ENCODE measurements at regions not wholly inside any gene's neighbourhood (a gene's known extent, or its start where the extent isn't known, plus 50 kb on each side); places are given as distances from the start of the nearest gene placed in this dataset.

DNA sequence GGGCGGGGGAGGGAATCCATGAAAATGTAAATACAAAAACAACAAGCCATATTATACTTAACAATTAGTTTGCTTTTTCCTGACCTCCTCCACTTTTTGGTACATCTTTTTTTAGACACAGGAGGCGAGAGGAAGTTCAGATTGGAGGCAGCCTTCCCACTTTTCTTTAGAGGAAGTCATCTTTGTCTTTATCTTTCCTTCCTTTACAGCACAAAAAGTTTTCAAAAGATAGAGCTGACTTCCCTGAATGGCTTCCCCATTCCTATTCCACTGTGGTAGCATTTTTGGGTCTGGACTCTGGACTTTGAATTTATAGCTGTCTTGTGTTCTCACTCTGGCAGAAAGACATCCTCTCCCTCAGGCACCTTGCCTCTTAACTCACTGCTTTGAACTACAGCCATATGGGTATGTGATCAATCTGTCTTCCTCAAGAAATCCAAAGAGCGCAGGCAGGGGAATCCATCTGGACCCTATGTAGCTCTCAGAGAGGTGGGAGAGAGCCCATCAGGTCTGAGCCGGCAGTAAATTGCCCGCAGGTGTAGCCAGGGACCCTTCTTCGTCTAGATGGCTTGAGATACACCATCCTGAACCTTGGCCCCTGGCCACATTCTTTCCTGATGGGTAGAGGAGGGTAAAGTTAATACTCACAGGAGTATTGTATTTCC, 101.9 kb downstream of the AQP4 start:
- TF ChIP-seq, protein P1, sequence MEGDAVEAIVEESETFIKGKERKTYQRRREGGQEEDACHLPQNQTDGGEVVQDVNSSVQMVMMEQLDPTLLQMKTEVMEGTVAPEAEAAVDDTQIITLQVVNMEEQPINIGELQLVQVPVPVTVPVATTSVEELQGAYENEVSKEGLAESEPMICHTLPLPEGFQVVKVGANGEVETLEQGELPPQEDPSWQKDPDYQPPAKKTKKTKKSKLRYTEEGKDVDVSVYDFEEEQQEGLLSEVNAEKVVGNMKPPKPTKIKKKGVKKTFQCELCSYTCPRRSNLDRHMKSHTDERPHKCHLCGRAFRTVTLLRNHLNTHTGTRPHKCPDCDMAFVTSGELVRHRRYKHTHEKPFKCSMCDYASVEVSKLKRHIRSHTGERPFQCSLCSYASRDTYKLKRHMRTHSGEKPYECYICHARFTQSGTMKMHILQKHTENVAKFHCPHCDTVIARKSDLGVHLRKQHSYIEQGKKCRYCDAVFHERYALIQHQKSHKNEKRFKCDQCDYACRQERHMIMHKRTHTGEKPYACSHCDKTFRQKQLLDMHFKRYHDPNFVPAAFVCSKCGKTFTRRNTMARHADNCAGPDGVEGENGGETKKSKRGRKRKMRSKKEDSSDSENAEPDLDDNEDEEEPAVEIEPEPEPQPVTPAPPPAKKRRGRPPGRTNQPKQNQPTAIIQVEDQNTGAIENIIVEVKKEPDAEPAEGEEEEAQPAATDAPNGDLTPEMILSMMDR (IDR thresholded peaks at IDR 0.05) = no peak

DNA sequence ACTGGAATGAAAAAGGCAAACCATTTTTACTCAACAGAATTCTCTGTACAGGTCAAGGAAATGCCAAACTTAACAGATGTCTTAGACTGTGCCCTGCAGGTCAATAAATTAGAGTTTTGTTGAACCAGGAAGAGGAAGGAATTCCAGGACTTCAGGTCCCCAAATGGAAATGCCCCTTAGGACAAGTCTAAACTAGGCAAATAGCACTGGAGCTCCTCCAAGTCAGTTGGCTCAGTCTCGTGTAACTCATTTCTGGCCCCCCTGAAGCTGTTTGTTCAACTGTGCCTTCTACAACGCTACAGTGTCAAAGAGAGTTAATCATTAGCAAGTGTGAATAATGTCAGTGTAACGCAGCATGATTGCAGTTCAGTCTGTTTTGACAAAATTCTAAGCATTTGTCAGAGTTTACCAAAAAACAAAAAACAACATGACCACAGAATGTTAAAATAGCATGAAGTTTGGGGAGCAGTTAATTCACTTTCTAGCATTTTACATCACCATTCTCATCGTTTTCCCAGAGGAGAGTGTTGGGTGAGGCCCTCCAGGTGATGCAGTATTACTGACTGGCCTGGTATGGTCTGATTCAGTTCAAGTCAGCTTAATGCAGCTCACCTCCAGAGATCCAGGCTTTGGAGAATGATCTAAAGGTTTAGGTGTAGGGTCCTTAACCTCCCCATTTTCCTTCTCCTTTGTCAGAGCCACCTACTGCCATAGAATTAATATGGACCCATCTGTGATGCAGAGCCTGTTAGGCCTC, 108.1 kb downstream of the AQP4 start:
- TF ChIP-seq, protein P1 (IDR thresholded peaks at IDR 0.05) = no peak

DNA sequence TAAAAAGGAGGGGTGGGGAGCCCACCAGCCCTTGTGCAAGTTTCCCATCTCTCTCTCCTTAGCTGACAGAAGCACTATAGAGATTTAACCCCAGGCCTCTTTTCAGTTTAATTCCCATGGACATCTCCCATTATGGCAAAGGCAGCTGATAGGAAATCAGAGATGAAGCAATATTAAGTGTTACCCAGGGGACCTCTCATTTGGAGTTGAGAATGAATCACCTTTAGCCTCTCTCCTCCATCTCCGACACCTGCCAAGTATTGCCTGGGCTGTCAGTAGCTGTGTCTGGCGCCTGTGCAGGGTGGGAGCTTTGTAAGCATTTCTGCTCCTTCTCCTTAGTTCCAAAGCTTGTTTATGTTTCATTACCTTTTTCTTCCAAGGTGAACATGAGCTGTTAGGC, 109.0 kb downstream of the AQP4 start:
- TF ChIP-seq, protein P1 (IDR thresholded peaks at IDR 0.05) = no peak

DNA sequence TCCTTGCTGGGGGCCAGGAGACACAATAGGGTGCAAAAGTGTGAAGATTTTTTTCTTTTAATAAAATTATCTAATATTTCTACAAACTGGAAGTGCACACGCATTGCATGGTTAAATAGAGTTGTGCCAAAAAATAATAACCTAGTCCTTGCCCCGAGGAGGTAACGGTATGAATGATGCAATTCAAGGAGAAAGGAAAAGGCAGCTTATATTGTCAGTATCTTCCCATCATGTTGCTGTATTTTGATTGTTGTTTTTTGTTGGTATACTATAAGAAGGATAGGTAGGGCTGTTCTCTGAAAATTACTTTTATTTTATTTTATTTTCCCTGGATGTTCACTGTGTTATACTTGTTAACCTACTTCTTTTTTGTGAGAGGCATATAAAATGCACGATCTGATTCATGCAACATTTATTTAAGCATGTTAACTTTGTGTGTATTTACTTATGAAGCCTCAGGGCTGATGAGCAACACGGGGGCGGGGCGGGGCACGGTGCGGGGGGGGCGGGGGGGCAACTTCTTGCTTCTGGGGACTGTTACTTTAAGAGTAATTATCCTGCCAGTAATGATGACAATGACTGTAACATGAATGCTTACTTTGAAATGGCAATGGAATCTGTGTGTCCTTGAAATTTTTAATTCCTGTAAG, 118.6 kb downstream of the AQP4 start:
- TF ChIP-seq, protein P1 (IDR thresholded peaks at IDR 0.05) = no peak

DNA sequence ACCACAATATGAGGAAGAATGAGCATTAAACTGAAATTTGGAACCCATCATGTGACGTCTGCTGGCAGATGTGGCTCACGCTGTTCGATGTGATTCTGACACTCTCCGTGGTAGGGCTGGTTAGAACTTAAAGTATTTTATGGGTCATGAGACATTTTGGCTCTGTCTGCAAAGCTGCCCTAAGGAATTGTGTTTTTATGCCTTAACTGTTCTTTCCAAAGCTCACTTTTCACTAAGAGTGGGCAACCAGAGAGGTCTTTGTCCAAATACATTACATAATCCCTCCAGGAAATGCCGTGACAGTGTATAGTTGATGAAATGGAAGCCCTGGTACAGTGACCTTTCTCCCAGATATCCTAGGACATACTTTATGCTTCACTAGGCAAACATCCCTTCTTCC, 119.1 kb downstream of the AQP4 start:
- TF ChIP-seq, protein P1 (IDR thresholded peaks at IDR 0.05) = no peak

DNA sequence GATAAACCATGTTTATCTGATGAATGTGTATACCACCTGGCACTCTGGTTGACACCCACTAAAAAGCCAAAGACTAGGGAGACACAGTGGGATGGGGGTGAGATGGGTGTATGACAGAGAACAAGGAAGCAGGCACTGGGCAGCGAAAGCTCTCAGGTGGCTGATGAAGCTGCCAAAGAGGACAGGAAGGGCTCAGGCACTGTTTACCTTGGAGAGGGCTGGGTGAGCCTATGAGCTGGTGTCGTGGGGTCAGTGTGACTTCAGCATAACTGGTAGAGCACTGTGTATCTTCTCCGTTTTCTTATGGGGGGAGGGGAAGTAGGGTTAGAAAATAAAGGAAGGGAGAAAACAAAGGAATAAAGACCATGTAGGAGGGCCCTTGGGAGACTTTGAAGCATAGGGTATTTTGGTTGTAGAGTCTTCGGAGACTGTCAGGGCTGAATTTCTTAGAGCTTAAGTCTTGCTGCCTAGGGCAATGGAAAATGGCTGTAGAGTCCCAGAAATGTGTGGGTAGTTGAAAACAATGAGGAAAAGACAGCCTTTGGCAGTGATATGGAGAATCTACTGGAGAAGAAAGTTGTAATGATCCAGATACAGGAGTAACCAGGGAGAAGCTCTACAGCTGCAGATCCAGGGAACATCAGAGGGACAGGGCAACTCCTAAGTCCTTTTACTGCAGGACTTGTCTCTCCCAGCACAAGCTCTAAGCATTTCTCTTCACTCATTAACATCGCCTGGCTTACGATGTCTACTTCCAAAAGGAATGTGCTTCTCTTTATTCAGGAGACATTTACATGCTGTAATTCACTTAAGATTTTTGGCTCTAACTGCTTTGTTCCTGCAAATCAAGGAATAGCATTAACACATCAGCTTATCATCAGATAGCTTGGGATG, 120.0 kb downstream of the AQP4 start:
- TF ChIP-seq, protein P1 (IDR thresholded peaks at IDR 0.05) = no peak

DNA sequence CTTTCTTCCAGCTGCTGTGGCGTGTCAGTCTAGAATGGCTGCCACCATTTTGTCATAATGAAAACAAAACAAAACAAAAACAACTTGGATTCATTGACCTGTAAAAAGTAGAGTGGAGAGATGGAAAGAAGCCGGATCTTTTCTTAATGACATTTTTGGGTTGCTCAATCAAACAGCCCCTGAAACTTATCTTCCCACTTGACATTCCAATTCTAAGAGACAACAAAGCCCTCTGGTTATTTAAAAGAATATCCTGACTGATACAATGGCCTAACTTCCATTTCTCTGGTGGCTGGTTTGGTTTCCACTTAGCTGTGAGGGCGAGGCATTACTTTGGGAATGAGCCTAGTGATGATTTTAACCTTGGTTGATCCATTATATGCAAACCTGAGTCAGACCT, 123.7 kb downstream of the AQP4 start:
- TF ChIP-seq, protein P1 (IDR thresholded peaks at IDR 0.05) = no peak
